Stomach (tissue), 8 donors: ENCODE measurements at regions not wholly inside any gene's neighbourhood (a gene's known extent, or its start where the extent isn't known, plus 50 kb on each side); places are given as distances from the start of the nearest gene placed in this dataset.
A peak's percentile ranks its signal among the peaks of the same experiment; 100 is the strongest.

Experiments
- DNase-seq, 2 donors: peaks; one replicate each; pipeline versions ENCODE4 v3.0.0 to v3.0.0-alpha.2; 2013 to 2019
- H3K27ac ChIP-seq, 5 donors: fragments of 200-600 bp in 4 of 5; sonication (generic) in 4 of 5; one replicate each; pipeline ENCODE4 v1.5.1; 2013 to 2019; ENCODE audit warnings: mild to moderate bottlenecking in 1 of 5, moderate library complexity in 1 of 5
- H3K27me3 ChIP-seq, 3 donors: fragments of 200-600 bp; sonication (generic); one replicate each; pipeline ENCODE4 v1.5.1; 2017 to 2019; ENCODE audit warnings: mixed run types in 1 of 3
- H3K36me3 ChIP-seq, 4 donors: fragments of 200-600 bp; sonication (generic); 1 replicate in 3 of 4; 2 replicates in 1 of 4; pipeline ENCODE4 v1.5.1; 2016 to 2019
- H3K4me1 ChIP-seq, 4 donors: fragments of 200-600 bp; sonication (generic); one replicate each; pipeline ENCODE4 v1.5.1; 2016 to 2019
- H3K4me3 ChIP-seq, 4 donors: fragments of 200-600 bp; sonication (generic) in 3 of 4; one replicate each; pipeline ENCODE4 v1.5.1; 2016 to 2019; ENCODE audit warnings: mild to moderate bottlenecking in 1 of 4
- H3K9me3 ChIP-seq, 4 donors: fragments of 200-600 bp; sonication (generic); one replicate each; pipeline ENCODE4 v1.5.1; 2016 to 2019
- EP300 ChIP-seq: sonication (generic); formaldehyde crosslinking; IDR thresholded peaks from one replicate; pipeline ENCODE4 v1.6.1; 2017; ENCODE audit warnings: antibody characterized with exemption
- POLR2A ChIP-seq, 4 donors: fragments of 450-650 bp; IDR thresholded peaks; one replicate each; pipeline ENCODE4 v1.6.1; 2016; ENCODE audit warnings: antibody characterized with exemption in 4 of 4, control low read depth in 2 of 4, mild to moderate bottlenecking in 1 of 4, moderate library complexity in 1 of 4
- POLR2AphosphoS5 ChIP-seq, 3 donors: sonication (generic); formaldehyde crosslinking; IDR thresholded peaks; one replicate each; pipeline ENCODE4 v1.6.1; 2016; ENCODE audit warnings: antibody characterized with exemption in 3 of 3
- WGBS, 5 donors: extraction: QIAGEN DNeasy Blood & Tissue Kit in 3 of 5; methylation state at CpG; one replicate each; pipeline versions ENCODE4 v1.1.5 to v1.1.7; 2013 to 2018; 5-methylcytosine and 5-hydroxymethylcytosine counted together
- intact Hi-C: fragments of 100-400 bp; cut with DNase I; formaldehyde crosslinking; loops from one replicate; pipeline ENCODE4 v1.15.1; 2023; ENCODE audit warnings: low total_unique reads
- TF ChIP-seq, protein P1 (sequence below), 7 experiments: fragments of 450-650 bp in 4 of 7; fragments of 200-600 bp in 3 of 7; sonication (generic) in 3 of 7; IDR thresholded peaks; one replicate each; pipeline ENCODE4 v1.5.1; 2016 to 2019; ENCODE audit warnings: antibody characterized with exemption in 7 of 7, control low read depth in 2 of 7, mild to moderate bottlenecking in 1 of 7
- donor health status: healthy with polysubstance abuse.
- donor health status: Bipolar disorder and iron deficiency.
- donor health status: healthy.

DNA sequence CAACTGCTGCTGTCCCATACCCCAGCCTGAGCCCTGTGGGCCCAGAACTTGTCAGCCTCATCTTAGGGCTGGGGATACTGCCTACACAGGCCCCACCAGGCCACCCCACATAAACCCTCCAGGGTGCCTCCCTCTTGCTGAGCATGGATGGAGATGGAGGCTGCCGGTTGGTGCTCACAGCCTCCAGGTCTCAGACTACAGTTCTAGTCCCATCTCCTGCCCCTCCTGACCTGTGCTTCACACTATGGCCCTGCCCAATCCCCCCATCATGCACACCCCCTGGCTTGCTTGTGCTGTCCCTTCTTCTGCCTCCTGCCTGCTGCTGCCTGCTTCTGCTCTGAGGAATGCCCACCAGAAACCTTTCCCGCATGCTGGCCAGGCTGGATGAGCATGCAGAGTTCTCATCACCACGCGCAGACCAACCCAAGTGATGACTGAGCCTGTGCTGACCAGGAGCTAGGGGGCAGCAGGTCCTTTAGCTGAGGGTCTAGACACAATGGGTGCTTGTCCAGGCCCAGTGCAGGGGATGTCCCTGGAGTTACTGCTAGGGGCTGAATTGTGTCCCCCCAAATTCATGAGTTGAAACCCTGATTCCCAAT is 138.4 kb upstream of the HS6ST1 start:
- no peak for TF ChIP-seq POLR2AphosphoS5 (IDR thresholded peaks at IDR 0.05)
- no peak for TF ChIP-seq POLR2A (IDR thresholded peaks at IDR 0.05)
- TF ChIP-seq, protein P1, sequence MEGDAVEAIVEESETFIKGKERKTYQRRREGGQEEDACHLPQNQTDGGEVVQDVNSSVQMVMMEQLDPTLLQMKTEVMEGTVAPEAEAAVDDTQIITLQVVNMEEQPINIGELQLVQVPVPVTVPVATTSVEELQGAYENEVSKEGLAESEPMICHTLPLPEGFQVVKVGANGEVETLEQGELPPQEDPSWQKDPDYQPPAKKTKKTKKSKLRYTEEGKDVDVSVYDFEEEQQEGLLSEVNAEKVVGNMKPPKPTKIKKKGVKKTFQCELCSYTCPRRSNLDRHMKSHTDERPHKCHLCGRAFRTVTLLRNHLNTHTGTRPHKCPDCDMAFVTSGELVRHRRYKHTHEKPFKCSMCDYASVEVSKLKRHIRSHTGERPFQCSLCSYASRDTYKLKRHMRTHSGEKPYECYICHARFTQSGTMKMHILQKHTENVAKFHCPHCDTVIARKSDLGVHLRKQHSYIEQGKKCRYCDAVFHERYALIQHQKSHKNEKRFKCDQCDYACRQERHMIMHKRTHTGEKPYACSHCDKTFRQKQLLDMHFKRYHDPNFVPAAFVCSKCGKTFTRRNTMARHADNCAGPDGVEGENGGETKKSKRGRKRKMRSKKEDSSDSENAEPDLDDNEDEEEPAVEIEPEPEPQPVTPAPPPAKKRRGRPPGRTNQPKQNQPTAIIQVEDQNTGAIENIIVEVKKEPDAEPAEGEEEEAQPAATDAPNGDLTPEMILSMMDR (IDR thresholded peaks at IDR 0.05): no peak
- TF ChIP-seq EP300: no peak
- no peak overlapping the region for H3K4me3 ChIP-seq
- WGBS, 5 donors: 94 to 96% (median 96%) methylated on average over 4 of the region's 4 CpGs
- H3K9me3 ChIP-seq: peaks cover 0 to 8% (median 4%) of the 10 kb centered on the region in 4 donors
- no peaks in the 10 kb centered on the region for H3K27me3 ChIP-seq
- H3K36me3 ChIP-seq: no peaks in the 10 kb centered on the region
- DNase-seq: peak in 1 of 2 donors; percentile 17
- intact Hi-C loops: no loop called here
- no peaks in the 10 kb centered on the region for H3K4me1 ChIP-seq
- H3K27ac ChIP-seq: no peak overlapping the region

DNA sequence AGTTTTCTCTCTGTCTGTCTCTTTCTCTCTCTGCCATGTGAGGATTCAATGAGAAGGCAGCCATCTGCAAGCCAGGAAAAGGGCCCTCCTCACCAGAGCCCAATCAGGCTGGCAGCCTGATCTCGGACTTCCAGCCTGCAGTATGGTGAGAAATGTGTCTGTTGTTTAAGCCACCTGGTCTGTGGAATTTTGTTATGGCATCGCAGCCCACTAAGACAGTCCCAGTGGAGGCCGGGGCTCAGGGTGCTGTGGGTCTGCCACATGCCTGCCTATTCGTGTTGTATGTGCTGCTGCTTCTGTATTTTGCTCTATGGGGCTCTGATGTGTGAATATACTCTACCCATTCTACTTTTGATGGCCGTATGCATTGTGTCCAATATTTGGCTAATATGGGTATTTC is 139.0 kb upstream of the HS6ST1 start:
- Histone ChIP-seq H3K27ac (no peak overlapping the region), H3K27me3 (no peaks in the 10 kb centered on the region), H3K36me3 (no peaks in the 10 kb centered on the region), H3K4me1 (no peaks in the 10 kb centered on the region), H3K4me3 (no peak overlapping the region), H3K9me3 (peaks cover 0 to 8% (median 4%) of the 10 kb centered on the region in 4 donors)
- TF ChIP-seq POLR2AphosphoS5 (IDR thresholded peaks at IDR 0.05): no peak
- TF ChIP-seq POLR2A (IDR thresholded peaks at IDR 0.05): no peak
- no peak for TF ChIP-seq EP300
- TF ChIP-seq, protein P1 (IDR thresholded peaks at IDR 0.05): no peak
- peak in 1 of 2 donors; percentile 8 for DNase-seq
- WGBS, 5 donors: 67 to 92% (median 72%) methylated on average over 5 of the region's 5 CpGs
- intact Hi-C loops: no loop called here

DNA sequence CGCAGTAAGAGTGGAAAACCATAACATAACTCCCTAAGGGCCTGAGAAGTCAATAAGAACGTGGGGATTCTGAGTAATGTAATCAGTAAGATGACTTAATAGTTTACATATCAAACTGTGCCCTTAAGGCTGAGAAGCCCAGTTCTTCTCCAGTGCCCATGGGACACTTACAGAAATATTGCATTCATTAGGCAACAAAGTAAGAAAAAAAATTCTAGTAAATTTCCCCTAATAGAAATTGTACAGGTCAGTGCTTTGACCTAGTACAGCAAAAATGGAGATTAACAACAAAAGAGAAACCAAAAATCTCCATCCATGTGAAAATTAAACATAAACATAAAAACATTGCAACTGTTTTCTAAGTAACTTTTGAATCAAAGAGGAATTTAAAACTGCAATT is 139.8 kb upstream of the HS6ST1 start:
- no peak overlapping the region for H3K4me3 ChIP-seq
- 33 to 57% (median 46%) methylated on average over 2 of the region's 2 CpGs for WGBS, 5 donors
- intact Hi-C loops: no loop called here
- H3K27me3 ChIP-seq: no peaks in the 10 kb centered on the region
- TF ChIP-seq, protein P1 (IDR thresholded peaks at IDR 0.05): no peak
- TF ChIP-seq POLR2AphosphoS5 (IDR thresholded peaks at IDR 0.05) (no peak), POLR2A (IDR thresholded peaks at IDR 0.05) (no peak), EP300 (no peak)
- H3K4me1 ChIP-seq: no peaks in the 10 kb centered on the region
- no peaks in the 10 kb centered on the region for H3K36me3 ChIP-seq
- H3K27ac ChIP-seq: no peak overlapping the region
- peaks cover 0 to 8% (median 4%) of the 10 kb centered on the region in 4 donors for H3K9me3 ChIP-seq
- DNase-seq: no peak

DNA sequence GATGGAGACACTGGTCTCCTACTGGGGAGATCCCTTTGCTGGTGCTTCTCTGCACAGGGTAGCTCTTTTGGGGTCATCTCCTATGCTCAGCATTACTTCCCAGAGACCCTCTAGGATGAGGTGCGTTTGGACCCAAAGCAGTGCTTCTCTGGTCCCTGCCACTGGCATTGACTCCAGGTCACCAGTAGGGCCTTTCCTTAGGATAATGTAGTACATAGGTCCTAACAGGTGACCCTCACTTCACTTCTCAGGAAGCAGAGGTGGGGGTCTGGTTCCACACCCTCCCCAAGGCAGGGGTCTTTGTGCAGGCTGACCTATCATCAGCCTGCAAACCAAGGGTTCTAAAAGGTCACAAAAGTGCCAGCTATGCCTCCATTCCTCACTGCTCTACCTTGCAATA is 145.8 kb upstream of the HS6ST1 start:
- H3K36me3 ChIP-seq: no peaks in the 10 kb centered on the region
- H3K27ac ChIP-seq: no peak overlapping the region
- WGBS, 5 donors: 84 to 100% (median 89%) methylated on average over 1 of the region's 1 CpG
- peaks cover 0 to 5% (median 0%) of the 10 kb centered on the region in 4 donors for H3K4me1 ChIP-seq
- no peaks in the 10 kb centered on the region for H3K27me3 ChIP-seq
- DNase-seq: no peak
- peaks cover 12 to 38% (median 20%) of the 10 kb centered on the region in 4 donors for H3K9me3 ChIP-seq
- intact Hi-C loops: no loop called here
- no peak for TF ChIP-seq POLR2A (IDR thresholded peaks at IDR 0.05)
- TF ChIP-seq POLR2AphosphoS5 (IDR thresholded peaks at IDR 0.05): no peak
- no peak for TF ChIP-seq EP300
- TF ChIP-seq, protein P1 (IDR thresholded peaks at IDR 0.05): no peak
- no peak overlapping the region for H3K4me3 ChIP-seq
